NT2/D1 (cell line): ENCODE measurements at regions not wholly inside any gene's neighbourhood (a gene's known extent, or its start where the extent isn't known, plus 50 kb on each side); places are given as distances from the start of the nearest gene placed in this dataset.

Source experiments
- SUZ12 ChIP-seq: IDR thresholded peaks from 2 replicates; pipeline ENCODE4 v1.6.1; 2011; ENCODE audit not compliant: insufficient read length, insufficient read depth; ENCODE audit errors: extremely low read depth
- YY1 ChIP-seq: IDR thresholded peaks from 2 replicates; pipeline ENCODE4 v1.6.1; 2011; ENCODE audit not compliant: insufficient read length, insufficient read depth
- ZNF274 ChIP-seq: IDR thresholded peaks from 2 replicates; pipeline ENCODE4 v1.6.1; 2011; ENCODE audit warnings: mild to moderate bottlenecking, low read depth, low read length

- TF ChIP-seq YY1 (no peak), SUZ12 (no peak), ZNF274 (no peak)
Observed at GRCh38 chrX:42415636-42416035, 362.3 kb downstream of the PPP1R2C start.
